CD4-positive, alpha-beta T cell treated with Interleukin-15 for 4 hours (primary cell): ENCODE measurements at regions not wholly inside any gene's neighbourhood (a gene's known extent, or its start where the extent isn't known, plus 50 kb on each side); places are given as distances from the start of the nearest gene placed in this dataset.
A peak's percentile ranks its signal among the peaks of the same experiment; 100 is the strongest.

Experiments
- DNase-seq: peaks from one replicate; pipeline ENCODE4 v3.0.0-alpha.2; 2020; ENCODE audit warnings: low spot score

DNA sequence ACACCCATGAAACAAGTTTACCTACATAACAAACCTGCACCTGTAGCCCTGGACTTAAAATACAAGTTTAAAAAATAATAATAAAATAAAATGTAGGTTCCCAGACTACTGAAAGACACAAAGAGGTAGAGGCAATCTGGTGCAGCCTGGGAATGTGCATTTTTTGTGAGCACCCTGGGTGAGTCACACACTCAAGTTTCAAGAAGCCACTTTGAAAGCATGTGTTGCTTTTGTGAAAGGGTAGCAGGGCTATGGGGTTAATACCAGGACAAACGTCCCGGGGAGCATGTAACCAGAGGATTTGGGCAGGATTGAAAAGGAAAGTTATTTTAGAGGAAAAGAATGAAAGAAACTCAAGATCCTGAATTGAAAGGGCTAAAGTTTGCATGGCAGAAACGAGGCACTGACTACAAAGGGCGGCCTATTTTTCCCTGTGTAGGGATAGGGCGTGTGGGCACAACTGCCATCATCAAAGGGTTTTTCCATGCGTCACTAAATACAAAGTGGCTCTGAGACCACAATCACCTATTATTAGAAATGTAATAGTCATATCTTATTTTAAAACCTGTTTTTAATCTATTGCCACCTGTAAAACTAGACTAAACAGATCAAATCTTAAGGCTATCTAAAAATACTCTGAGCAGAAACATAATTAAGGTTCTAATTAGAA is 314.9 kb downstream of the COG6 start:
- DNase-seq, result no peak

DNA sequence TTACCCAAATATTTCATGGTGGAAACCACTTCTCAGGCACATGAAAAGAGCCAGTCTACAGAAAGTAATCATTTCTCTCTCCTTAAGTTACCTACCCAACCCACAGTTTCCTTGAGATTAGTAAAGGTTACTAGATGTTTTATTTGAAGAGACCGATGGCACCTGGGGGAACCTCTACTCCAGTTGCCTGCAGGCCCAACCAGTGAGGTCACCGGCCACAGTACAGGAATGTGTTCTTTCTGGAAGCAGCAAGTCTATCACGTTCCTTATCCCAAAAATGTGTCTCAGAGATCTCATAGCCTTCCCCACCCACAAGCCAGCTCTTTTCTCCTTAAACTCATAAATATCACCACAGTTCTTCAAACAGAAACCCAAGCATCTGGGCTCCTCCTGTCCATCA is 316.1 kb downstream of the COG6 start:
- DNase-seq, result no peak

DNA sequence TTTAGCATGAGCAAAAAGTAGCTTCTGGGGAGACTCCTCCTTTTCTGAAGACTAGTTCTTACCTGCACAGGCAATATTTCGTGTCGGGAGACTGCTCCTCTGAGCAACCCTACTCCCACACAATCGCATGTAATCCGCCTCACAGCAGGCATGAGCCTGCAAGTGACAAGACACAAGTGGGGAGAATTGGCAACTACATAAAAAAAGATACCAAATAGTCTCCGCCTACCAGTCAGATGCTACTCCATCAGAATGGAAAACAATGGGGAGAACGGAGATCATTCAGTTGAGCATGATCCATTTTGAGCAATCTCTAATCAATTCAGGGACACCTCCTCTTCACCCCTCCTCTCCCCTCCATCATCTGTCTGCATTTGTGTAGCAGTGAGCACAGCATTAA is 321.0 kb downstream of the COG6 start:
- no peak for DNase-seq

DNA sequence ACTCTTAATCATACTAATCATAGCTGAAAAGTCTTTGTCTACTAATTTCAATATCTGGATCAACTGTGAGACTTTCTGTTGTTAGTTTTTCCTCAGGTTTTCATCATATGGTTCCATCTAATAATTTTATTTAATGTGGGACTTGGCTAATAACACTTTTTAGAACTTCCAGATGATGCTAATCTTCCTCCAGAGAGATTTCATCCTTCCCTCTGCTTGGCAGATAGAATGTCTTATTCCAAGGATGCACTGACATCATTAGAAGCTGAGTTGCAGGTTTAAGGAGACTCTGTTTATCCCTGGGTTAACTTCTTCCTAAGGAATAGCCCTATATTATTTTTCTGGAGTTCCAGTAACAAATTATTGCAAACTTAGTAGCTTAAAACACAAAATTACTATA is 325.6 kb downstream of the COG6 start:
- no peak for DNase-seq

DNA sequence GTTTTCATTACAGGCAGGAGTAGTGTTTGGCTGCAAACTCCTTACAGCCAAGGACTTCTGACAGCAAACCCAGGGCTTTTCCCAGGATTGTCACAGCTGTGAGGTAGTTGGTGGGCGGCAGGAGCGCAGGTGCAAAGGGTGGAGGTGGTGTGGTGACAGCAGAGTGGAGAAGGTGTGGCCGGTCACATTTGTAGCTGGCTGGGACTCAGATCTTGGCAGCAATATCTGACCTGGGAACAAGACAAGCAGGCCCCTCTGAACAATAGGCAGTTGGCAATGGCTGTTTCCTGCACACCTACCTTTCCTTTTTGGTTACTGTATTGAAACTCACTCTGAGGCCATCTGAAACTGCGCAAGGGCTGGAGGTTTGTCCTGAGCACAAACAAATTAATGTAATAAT is 327.3 kb downstream of the COG6 start:
- no peak for DNase-seq

DNA sequence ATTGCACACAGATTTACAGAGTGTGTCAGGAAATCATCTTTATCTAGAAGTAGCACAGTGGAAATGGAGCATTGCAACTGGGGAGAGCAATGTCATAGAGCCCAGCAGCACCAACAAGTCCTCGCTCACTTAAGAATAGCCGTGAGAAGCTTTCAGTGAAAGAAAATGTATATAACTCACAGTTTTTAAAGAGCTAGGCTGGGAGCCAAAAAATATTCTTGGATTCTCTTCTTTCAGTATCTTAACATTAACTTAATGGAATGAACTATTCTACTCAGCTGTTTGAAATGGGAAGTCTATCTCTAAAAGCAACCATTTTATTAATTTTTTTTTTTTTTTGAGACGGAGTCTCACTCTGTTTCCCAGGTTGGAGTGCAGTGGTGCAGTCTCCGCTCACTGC is 329.6 kb downstream of the COG6 start:
- no peak for DNase-seq

DNA sequence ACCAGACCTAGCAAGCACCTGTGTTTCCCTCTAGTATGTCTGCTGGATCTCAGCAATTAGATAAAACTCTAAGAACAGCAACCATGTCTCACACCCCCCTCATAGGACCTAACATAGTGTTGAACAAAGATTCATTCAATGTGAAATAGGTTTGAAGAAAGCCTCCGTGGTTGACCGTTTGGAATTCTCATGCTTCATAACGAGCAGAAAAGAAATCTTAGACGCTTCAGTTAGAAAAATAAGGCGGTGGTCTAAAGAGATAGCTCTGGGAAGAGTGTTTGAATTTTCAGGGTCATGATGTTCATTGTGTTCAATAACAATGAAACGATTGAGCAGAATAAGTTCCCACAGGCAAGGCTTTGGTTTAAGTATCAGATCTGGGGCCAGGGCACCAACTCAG is 332.9 kb downstream of the COG6 start:
- no peak for DNase-seq

DNA sequence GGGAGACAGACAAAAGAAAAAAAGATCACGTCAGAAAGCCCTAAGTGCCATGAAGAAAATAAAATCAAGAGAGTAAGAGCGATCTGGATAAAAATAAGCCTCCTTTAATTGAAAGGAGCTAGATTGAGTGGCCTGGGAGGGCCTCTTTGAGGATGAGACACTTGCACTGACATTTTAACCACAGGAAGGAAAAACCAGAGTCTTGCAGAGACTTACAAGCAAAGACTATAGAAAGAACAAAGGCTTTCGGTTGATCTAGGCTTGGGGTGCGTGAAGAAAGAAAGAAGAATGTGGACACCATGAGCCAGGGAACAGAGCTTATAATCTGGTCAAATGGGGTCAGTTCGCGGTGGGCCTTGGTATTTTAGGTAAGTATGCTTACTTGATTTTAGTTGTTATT is 342.7 kb downstream of the COG6 start:
- peak; percentile 20 for DNase-seq

DNA sequence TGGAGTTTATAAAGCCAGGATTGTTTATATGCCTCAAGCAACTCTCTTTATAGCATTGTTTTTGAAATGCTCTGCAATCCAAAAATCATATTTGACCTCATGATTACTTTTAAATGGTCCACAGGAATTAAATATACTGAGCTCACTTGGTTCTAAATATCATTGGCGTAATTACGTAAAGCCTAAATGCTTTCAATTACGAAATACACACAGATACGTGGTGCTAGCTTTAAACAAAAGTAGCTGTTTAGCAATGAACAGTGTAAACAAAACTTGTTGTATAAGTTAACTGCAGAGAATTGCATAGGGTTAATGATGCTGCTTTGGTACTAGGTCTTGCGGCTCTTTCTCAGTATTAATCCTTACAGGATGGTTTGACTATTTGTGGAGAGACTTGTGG is 346.6 kb downstream of the COG6 start:
- no peak for DNase-seq

DNA sequence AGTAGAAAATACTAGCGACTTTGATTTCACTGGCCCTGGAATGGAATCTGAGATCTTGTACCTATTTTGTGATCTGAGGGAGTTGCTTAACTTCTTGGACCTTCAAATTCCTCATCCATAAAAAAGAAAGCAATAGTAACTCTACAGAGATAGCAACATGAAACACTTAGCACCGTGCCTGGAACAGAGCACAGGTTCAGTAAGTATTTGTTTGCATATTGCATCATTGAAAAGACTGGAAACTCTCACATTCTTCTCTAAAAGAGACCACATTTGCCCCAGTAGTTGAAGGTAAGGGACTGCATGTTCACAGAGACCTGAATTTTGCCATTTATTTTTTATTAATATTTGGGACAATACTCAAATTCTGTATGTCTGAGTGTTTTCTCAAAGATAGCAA is 358.1 kb downstream of the COG6 start:
- DNase-seq, result no peak

DNA sequence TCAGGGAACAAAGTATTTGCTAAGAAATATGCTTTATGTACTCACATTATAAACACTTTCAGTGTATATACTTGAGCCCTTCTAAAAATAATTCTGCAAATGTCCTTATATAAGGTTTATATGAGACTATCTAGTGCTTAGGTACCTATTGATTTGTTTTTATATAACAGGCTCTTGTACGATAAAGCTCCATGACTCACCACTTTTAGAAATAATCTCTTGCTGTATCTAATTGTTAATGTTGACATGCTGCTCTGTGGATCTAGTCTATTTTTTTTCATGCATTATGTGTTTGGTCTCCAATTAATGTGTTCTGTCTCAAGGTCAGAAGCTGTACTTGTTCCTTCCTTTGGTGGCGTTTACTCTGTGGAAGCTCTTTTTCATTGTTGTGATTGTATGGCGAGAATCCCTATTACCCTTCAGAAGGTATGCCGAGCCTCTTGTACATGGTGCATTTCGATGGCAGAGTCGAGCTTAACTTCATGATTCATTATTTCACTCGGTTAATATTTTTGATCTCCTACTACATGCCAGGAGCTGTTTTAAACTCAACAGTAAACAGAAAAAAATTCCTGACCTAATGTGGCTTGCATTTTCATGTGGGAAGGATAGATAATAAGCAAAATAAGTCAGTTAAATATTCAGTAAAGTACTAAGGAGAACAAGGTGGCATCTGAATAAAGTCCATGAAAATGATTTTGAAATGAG is 361.6 kb downstream of the COG6 start:
- DNase-seq, result no peak

DNA sequence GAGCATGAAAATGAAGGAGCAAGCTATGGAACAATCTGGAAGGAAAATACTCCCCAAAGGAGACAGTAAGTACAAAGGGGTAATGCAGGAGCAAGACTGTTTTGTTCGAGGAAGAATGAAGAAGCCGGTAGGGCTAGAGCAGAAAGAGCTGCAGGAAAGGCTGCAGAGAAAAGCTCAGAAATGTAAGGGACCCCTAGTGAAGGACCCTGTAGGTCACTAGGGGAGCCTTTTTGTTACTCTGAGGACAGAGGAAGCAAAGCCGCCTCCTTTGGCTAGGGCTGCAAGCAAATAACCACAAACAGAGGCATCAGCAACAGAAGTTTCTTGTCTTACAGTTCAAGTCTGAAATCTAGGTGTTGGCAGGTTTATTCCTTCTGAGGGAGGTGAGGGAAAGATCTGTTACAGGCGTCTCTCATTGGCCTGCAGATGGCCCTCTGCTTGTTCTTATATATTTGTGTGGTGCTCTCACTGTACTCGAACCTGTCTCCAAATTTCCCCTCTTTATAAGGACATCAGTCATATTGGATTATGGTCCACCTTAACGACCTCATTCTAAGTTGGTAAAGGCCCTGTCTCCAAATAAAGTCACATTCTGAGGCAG is 362.3 kb downstream of the COG6 start:
- DNase-seq, result no peak

DNA sequence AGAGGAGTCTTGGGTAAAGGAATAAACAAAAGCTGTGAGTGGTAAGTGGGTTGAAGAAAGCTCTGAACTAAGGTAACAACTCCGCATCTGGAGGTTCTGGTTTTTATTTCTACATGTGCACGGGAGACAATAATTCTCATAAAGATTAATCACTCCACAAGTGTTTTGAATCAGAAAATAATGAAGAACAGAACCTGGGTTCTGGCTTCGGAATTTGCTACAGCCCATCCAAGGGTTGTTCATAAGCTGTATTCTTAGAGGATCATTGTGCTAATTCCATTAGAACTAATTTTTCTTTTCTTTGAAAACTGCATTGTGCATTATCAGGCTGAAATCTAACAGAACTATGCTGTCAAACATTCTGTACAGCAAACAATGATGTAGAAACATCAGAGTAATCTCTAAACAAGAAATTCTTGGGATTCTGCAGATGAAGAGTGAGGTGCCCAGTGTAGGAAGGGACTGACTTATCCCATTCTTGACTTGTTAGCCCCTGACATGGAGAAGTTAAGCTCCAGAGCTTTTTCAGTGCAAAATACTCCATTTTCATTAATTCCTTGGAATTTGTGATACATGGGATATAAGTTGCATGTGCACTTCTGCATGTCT is 368.2 kb downstream of the COG6 start:
- no peak for DNase-seq

DNA sequence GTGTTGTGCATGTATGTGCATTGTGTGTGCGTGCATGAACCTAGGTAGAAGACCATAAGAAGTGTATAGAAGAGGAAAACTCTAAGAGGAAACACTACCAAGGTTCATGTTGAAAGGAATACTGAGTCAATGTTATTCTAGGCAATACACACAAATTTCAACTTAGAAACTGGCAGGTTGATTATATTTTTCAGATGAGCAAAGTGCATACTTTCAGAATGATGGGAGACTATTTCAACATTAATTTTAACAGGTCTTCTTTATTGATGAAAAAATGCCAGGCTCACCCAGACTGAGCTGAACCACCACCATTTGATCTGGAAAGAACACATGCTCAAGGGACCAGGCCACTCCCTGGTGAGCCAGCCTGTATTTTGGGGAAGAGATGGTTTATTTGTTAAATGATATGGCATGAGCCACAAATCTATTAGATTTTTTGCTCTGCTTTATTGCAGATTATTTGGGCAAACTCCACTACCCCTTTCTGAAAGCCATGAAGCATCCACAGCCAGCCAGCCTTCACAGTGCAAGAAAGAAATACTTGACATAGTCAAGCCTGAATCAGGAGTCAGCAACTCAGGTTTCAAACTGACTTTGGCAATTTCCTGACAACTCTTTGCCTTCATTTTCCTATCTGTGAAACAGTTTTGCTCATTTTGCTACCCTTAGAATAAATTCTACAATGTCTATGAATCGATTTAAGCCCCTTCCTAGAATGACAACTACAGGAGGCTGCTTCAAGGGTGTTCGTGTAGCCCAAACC is 368.9 kb downstream of the COG6 start:
- no peak for DNase-seq

DNA sequence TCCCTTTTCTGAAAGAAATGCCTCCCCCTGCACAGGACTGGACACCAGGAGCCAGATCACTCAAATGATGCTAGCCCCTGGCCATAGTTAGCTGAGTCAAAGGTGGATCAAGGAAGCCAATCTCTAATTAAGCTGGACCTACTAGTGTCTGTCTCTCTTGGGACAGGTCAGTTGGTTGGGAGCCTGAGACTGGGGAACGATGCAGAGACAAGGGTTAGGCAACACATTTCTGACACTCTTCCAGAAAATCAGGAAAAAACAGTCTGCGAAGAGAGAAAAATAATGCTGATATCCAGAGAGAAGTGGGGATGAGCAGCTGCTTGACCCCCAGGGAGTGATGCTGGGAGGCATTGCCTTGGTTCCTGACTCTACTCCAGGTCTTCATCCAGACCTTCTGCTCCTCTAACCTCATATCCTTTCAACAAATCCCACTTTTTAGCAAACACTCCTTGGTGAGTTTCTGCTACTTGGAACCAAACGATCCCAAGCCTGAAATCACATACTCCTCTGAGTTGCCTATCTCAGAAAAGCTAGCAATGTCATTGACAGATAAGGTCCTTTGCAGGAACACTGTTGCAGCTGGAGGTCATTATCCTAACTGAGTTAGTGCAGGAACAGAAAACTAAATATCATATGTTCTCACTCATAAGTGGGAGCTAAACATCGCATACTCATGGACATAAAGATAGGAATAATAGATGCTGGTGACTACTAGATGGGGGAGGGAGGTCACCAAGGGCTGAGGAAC is 369.7 kb downstream of the COG6 start:
- no peak for DNase-seq

DNA sequence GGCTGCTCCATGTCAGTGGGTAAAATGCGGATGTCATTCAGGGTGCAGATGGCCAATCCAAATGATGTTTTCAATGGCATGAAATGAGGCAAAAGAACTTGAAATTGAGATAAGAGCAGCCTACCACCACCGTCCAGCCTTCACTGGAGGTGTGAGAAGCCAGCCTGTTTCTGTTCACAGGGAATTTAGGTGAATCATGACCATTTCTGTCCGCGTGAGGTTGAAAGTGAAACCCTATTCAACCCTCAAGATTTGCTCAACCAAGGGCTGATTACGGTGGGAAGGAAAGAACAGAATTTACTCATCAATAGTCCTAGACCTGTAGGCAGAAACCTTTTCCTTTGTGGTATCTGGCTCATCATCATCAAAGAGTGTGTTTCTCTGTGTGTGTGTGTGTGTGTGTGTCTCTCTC is 370.7 kb downstream of the COG6 start:
- DNase-seq, result peak; percentile 65

DNA sequence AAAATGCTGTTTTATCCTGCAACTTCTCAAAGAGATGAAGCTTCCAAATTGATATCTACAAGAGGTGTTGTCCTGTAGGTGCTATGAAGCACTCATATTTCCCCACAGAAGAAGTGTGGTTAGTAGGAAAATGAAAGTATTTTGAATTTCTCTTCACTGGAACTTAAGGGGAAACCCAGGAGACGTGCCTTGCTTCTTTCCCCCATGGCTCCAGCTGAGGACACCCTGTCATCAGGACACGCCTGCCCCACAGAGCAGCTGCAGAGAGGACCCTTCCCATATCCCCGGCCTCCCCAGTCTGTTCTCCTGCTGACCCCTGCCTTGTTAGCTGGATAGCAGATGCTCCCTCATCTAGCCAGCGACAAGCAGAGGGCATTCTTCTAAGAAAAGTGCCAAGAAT is 371.3 kb downstream of the COG6 start:
- DNase-seq, result peak; percentile 3

DNA sequence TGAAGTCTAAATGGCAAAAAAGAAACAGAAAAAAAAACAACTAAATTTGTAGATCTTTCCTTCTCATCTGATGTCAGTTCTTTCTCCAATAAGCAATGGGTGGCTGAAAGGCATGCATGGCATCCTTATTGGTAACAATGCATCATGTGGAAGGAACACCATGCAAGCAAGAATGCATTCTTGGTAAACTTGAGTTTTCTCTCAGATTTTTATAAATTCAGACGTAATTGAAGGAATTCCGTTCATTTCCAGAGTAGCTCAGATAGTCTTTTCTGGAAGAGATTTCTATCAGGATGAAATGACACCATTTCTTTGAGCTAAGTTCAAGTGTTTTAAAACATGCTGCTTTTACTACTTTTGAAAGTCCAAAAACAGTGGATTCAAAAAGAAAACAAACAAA is 373.0 kb downstream of the COG6 start:
- DNase-seq, result no peak

DNA sequence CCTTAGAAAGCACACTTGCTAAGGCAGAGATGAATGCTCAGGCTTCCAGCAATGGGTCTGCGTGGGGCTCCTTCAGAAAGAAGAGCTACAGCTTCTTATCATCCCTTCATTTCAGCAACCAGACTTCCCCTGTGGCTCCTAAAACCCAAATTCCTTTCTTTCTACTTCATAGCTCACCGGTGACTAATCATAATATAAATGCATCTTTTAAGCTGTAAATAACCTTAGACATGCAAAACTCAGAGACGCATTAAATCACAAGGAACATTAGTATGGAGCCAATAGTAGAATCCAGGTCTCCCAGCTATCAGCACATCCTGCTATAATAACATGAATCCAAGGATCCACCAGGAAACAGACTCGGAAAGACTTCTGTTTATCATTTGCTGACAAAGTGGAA is 375.6 kb downstream of the COG6 start:
- DNase-seq, result no peak

DNA sequence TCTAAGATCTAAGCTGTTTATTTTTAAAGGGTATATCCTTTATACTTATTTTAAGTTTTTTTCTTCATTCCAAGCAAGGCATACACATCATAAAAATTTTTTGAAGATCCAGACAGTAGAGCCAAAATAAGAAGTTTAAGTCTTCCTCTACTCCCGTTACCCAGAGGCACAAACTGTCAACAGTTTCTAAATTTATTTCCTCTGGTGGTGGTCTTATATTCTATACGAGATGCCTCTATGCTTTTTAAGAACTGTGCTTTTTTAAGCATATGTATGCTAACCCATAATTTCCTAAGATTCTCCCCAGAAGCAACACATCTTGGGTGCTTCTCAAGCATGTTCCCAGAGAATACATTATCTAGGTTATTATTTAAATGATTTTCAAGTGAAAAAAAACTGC is 383.6 kb downstream of the COG6 start:
- no peak for DNase-seq

DNA sequence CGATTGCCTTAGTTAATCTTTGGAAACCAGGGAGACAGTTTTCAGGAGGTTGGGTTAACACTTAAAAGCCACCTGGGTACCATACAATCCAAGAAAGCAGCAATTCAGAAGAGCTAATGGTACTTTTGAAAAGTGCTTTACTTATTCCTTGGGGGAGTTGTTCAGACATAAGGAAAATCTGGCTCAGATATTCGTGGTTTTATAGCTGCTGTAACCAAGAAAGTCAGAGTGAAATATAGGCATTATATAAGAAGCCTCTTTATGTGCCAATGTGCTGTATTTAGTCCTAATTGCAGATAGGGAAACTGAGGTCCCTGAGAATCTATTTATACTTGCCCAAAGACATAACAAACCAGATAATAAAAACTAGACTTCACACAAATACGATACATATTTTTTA is 387.5 kb downstream of the COG6 start:
- no peak for DNase-seq

DNA sequence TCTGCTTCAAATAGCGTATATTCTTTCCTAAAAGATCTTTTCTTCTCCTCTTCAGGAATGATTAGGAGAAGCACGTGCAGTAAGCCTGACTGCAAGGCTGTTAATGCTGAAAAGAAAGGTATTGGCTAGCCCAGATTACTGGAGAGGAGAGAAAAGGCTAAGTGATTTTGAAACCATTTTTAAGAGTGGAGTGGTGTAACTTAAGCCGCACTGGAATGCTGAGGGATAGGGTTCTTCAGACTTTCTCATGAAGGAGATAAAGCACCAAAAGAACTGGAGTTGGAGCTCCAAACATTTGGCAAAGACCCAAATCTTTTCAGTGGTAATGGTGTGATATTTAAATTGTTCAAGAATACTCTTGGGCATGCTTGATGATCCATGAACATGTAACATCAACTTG is 388.3 kb downstream of the COG6 start:
- DNase-seq, result no peak
